ENCODE measurements at regions not wholly inside any gene's neighbourhood (a gene's known extent, or its start where the extent isn't known, plus 50 kb on each side); places are given as distances from the start of the nearest gene placed in this dataset.

- TF ChIP-seq ZBTB33 (IDR thresholded peaks at IDR 0.05; ENCODE audit: extremely low read depth, insufficient replicate concordance, low read length), result no peak
These were observed 197.6 kb upstream of the CHST9 start (continued) for GRCh38 chr18:27382567-27383216.

- Histone ChIP-seq H4K20me1 (ENCODE audit: insufficient read depth) (no peaks in the 10 kb centered on the region), H3K79me2 (ENCODE audit: insufficient read depth, low read length) (no peaks in the 10 kb centered on the region), H3K36me3 (ENCODE audit: control insufficient read depth in 1 of 2, insufficient read depth in 2 of 2, low read length in 2 of 2) (no peaks in the 10 kb centered on the region), H3K27me3 (ENCODE audit: insufficient read depth, low read length) (no peaks in the 10 kb centered on the region), H3K4me1 (ENCODE audit: control insufficient read depth in 1 of 2, insufficient read depth in 2 of 2, low read length in 2 of 2) (no peaks in the 10 kb centered on the region), H3K4me2 (ENCODE audit: low read length) (no peak overlapping the region), H3K9ac (ENCODE audit: low read length) (no peak overlapping the region), H3K27ac (ENCODE audit: low read depth, low read length) (no peak overlapping the region), H3K4me3 (replicated peaks in 1 of 2; ENCODE audit: low read depth in 1 of 2, low read length in 2 of 2) (no peak overlapping the region), H3K9me3 (ENCODE audit: control insufficient read depth in 1 of 2, insufficient read depth in 1 of 2, low read depth in 1 of 2, low read length in 2 of 2) (0 out of 4 replicates have a peak, but pooled peaks cover 0 to 6% of the 10 kb centered on the region in 2 experiments), H2AFZ (ENCODE audit: low read depth, low read length, poor library complexity, severe bottlenecking) (no peak overlapping the region), H3K9me2 (ENCODE audit: insufficient read depth) (no peaks in the 10 kb centered on the region)
- ChIA-PET CTCF (no interaction called here), POLR2A (no interaction called here), RAD21 (ENCODE audit: low non-redundant PET in 1 of 2, low total read pairs in 2 of 2, uncharacterized antibody in 2 of 2, unreplicated experiment in 2 of 2) (no interaction called here)
- intact Hi-C loops (cut with micrococcal nuclease), result no loop called here
- no peak for TF ChIP-seq CEBPB (IDR thresholded peaks at IDR 0.05; ENCODE audit: low read depth)
- no peak for TF ChIP-seq ZFX (IDR thresholded peaks at IDR 0.05)
- no peak for TF ChIP-seq ZNF274 (IDR thresholded peaks at IDR 0.05; ENCODE audit: low read depth, low read length)
- TF ChIP-seq MAX (IDR thresholded peaks at IDR 0.05), result no peak
- TF ChIP-seq REST (IDR thresholded peaks at IDR 0.05; ENCODE audit: low read depth), result no peak
- TF ChIP-seq EGR1 (IDR thresholded peaks at IDR 0.05; ENCODE audit: low read depth), result no peak
- TF ChIP-seq FOSL1 (IDR thresholded peaks at IDR 0.05; ENCODE audit: low read depth), result no peak
- TF ChIP-seq YY1 (IDR thresholded peaks at IDR 0.05; ENCODE audit: extremely low read depth, insufficient replicate concordance, low read depth, low read length), result no peak
- TF ChIP-seq JUND (IDR thresholded peaks at IDR 0.05), result no peak
- TF ChIP-seq EZH2 (IDR thresholded peaks at IDR 0.05), result no peak
- TF ChIP-seq SP1 (IDR thresholded peaks at IDR 0.05; ENCODE audit: low read depth), result no peak
- no peak for TF ChIP-seq SIN3A (IDR thresholded peaks at IDR 0.05; ENCODE audit: low read depth)
- no peak for TF ChIP-seq EZH2phosphoT487 (IDR thresholded peaks at IDR 0.05; ENCODE audit: borderline replicate concordance)
- TF ChIP-seq RAD21 (IDR thresholded peaks at IDR 0.05; ENCODE audit: low read depth), result no peak
- no TSS peak for BruUV-seq (replicated peaks)
- ATAC-seq, result no peak
- DNase-seq (ENCODE audit: low read depth, low spot score), result no peak
These were observed 193.5 kb upstream of the CHST9 start for GRCh38 chr18:27378431-27379095.

All from HCT116 (cell line).